HepG2 (cell line): ENCODE measurements at regions not wholly inside any gene's neighbourhood (a gene's known extent, or its start where the extent isn't known, plus 50 kb on each side); places are given as distances from the start of the nearest gene placed in this dataset.

Experiments used
- BRF2 ChIP-seq: sonication (generic); formaldehyde crosslinking; IDR thresholded peaks from 2 replicates; pipeline ENCODE4 v1.8.1; 2022; ENCODE audit warnings: mild to moderate bottlenecking, missing genetic modification reagents
- CC2D1A ChIP-seq: sonication (generic); formaldehyde crosslinking; IDR thresholded peaks from 2 replicates; pipeline ENCODE4 v1.8.1; 2023; ENCODE audit warnings: mild to moderate bottlenecking, missing genetic modification reagents
- CHD4 ChIP-seq: fragments of 200-600 bp; sonication (generic); IDR thresholded peaks from 2 replicates; pipeline ENCODE4 v1.7.0; 2017; ENCODE audit warnings: mild to moderate bottlenecking, low read length, borderline replicate concordance
- ELK4 ChIP-seq: sonication (generic); formaldehyde crosslinking; IDR thresholded peaks from 2 replicates; pipeline ENCODE4 v1.9.0; 2021; ENCODE audit warnings: missing genetic modification reagents, borderline replicate concordance
- HIVEP1 ChIP-seq: sonication (generic); formaldehyde crosslinking; IDR thresholded peaks from 2 replicates; pipeline ENCODE4 v1.4.0; 2020; ENCODE audit warnings: mild to moderate bottlenecking, missing genetic modification reagents
- HMGXB3 ChIP-seq: sonication (generic); formaldehyde crosslinking; IDR thresholded peaks from 2 replicates; pipeline ENCODE4 v1.4.0; 2020; ENCODE audit warnings: missing genetic modification reagents, borderline replicate concordance
- RXRB ChIP-seq: IDR thresholded peaks from 2 replicates; pipeline ENCODE4 v1.6.1; 2016; ENCODE audit warnings: borderline replicate concordance, missing genetic modification reagents, missing compliant biosample characterization
- SRSF1 ChIP-seq: fragments of 200-400 bp; formaldehyde crosslinking; optimal IDR thresholded peaks from 2 replicates; pipeline ENCODE3; 2017; ENCODE audit warnings: mild to moderate bottlenecking, low read depth, low read length, moderate library complexity
- U2AF1 ChIP-seq: fragments of 200-400 bp; formaldehyde crosslinking; optimal IDR thresholded peaks from 2 replicates; pipeline ENCODE3; 2017; ENCODE audit warnings: mild to moderate bottlenecking, low read depth, low read length
- ZNF18 ChIP-seq: sonication (generic); formaldehyde crosslinking; IDR thresholded peaks from 2 replicates; pipeline ENCODE4 v1.8.0; 2022; ENCODE audit warnings: mild to moderate bottlenecking, missing genetic modification reagents; ENCODE audit not compliant: insufficient replicate concordance
- ZNF317 ChIP-seq: sonication (generic); formaldehyde crosslinking; IDR thresholded peaks from 2 replicates; pipeline ENCODE4 v1.5.0; 2020; ENCODE audit warnings: mild to moderate bottlenecking, missing genetic modification reagents
- ZNF564 ChIP-seq: sonication (generic); formaldehyde crosslinking; IDR thresholded peaks from 2 replicates; pipeline ENCODE4 v1.8.1; 2023; ENCODE audit warnings: mild to moderate bottlenecking, missing genetic modification reagents
- ZNF615 ChIP-seq: sonication (generic); formaldehyde crosslinking; IDR thresholded peaks from 2 replicates; pipeline ENCODE4 v1.5.0; 2020; ENCODE audit warnings: mild to moderate bottlenecking, missing genetic modification reagents, borderline replicate concordance
- TF ChIP-seq, protein P1 (sequence below): fragments of 450-650 bp; IDR thresholded peaks from 2 replicates; pipeline ENCODE4 v1.6.1; 2016
- TF ChIP-seq, protein P2 (sequence below), 2 experiments: IDR thresholded peaks; 2 replicates each; pipeline ENCODE4 v1.6.1; 2011 to 2012; ENCODE audit warnings: low read length in 2 of 2, borderline replicate concordance in 1 of 2, low read depth in 1 of 2, mild to moderate bottlenecking in 1 of 2, moderate library complexity in 1 of 2

DNA sequence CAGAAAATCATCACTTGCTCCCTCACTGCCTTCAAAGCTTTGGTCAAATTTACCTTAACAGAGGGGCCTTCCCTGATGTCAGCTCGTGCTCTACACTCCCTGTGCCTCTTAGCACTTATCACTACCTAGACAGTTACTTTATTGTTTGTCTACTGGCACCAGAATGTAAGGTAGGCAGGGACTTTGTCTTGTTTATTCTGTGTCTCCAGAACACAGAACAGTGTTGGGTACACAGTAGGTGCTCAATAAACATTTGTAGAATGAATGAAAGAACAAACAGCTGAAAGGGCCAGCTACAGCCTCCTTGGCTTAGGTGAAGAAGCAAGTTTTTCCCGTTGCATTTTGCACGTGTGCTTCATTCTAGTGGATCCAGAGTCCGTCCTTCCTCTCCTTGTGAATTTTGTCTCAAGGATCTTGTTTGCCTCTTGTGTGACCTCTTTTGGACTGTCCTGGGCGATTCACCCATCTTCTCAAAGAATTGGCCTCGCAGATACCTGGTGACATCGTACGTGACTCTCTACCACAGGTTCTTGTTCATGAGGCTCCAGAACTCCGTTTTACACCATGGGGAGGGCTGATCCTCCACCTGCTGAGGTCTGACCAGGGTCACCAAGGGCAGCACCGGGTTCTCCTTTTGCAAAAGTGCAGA is 84.2 kb upstream of the ARMC2 start (continued):
- TF ChIP-seq ZNF18 (CRISPR knock-in tag): no peak
- TF ChIP-seq, protein P1, sequence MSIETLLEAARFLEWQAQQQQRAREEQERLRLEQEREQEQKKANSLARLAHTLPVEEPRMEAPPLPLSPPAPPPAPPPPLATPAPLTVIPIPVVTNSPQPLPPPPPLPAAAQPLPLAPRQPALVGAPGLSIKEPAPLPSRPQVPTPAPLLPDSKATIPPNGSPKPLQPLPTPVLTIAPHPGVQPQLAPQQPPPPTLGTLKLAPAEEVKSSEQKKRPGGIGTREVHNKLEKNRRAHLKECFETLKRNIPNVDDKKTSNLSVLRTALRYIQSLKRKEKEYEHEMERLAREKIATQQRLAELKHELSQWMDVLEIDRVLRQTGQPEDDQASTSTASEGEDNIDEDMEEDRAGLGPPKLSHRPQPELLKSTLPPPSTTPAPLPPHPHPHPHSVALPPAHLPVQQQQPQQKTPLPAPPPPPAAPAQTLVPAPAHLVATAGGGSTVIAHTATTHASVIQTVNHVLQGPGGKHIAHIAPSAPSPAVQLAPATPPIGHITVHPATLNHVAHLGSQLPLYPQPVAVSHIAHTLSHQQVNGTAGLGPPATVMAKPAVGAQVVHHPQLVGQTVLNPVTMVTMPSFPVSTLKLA: no peak
- TF ChIP-seq, protein P2, sequence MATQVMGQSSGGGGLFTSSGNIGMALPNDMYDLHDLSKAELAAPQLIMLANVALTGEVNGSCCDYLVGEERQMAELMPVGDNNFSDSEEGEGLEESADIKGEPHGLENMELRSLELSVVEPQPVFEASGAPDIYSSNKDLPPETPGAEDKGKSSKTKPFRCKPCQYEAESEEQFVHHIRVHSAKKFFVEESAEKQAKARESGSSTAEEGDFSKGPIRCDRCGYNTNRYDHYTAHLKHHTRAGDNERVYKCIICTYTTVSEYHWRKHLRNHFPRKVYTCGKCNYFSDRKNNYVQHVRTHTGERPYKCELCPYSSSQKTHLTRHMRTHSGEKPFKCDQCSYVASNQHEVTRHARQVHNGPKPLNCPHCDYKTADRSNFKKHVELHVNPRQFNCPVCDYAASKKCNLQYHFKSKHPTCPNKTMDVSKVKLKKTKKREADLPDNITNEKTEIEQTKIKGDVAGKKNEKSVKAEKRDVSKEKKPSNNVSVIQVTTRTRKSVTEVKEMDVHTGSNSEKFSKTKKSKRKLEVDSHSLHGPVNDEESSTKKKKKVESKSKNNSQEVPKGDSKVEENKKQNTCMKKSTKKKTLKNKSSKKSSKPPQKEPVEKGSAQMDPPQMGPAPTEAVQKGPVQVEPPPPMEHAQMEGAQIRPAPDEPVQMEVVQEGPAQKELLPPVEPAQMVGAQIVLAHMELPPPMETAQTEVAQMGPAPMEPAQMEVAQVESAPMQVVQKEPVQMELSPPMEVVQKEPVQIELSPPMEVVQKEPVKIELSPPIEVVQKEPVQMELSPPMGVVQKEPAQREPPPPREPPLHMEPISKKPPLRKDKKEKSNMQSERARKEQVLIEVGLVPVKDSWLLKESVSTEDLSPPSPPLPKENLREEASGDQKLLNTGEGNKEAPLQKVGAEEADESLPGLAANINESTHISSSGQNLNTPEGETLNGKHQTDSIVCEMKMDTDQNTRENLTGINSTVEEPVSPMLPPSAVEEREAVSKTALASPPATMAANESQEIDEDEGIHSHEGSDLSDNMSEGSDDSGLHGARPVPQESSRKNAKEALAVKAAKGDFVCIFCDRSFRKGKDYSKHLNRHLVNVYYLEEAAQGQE (IDR thresholded peaks at IDR 0.05; ENCODE audit: borderline replicate concordance in 1 of 2, low read depth in 1 of 2, low read length in 2 of 2): no peak
- no peak for TF ChIP-seq SRSF1
- peak; percentile 93; the same call in 1 of the 2 replicates for TF ChIP-seq CHD4
- TF ChIP-seq ZNF564 (CRISPR knock-in tag): peak; percentile 58; the same call in 1 of the 2 replicates
- no peak for TF ChIP-seq U2AF1
- no peak for TF ChIP-seq CC2D1A (CRISPR knock-in tag)
- TF ChIP-seq HIVEP1 (CRISPR knock-in tag): no peak
- no peak for TF ChIP-seq BRF2
- no peak for TF ChIP-seq ELK4 (CRISPR knock-in tag)
- no peak for TF ChIP-seq HMGXB3 (CRISPR knock-in tag)
- peak; percentile 88; the same call in 1 of the 2 replicates for TF ChIP-seq RXRB (CRISPR knock-in tag)
- no peak for TF ChIP-seq ZNF615
- no peak for TF ChIP-seq ZNF317 (CRISPR knock-in tag)
